ENCODE measurements at regions not wholly inside any gene's neighbourhood (a gene's known extent, or its start where the extent isn't known, plus 50 kb on each side); places are given as distances from the start of the nearest gene placed in this dataset.
A peak's percentile ranks its signal among the peaks of the same experiment; 100 is the strongest.

DNA sequence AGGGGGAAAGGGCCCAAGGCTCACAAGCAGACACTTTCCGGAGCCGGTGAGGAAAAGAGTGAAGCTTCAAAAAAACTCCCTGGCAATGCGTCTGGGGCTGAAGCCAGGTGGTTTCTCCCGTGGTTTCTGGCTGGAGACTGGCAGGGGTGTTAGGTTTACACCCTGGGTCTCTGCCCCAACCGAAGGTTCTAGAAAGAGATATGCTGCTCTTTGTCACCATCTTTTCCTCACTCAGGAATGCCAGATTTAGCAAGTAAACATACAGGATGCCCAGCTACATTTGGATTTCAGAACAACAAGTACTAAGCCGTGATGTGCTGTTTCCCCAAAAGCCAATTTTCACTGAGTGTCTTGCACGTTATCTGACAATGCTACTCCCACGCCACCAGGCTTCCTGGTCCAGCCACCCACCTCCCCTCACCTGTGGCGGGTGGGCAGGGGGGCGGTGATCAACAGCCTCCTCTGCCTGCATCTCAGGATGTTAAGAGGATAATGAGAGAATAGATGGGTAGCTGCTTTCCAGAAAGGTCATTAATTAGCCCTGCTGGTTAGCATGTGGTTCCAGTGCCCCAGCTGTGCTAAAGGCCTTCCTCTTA is 69.6 kb upstream of the OLIG2 start:
- Mint-ChIP-seq H3K27ac (ENCODE audit: low read depth, unreplicated experiment) (no peak overlapping the region), H3K36me3 (ENCODE audit: insufficient read depth, unreplicated experiment) (no peaks in the 10 kb centered on the region), H3K9me3 (ENCODE audit: unreplicated experiment) (no peaks in the 10 kb centered on the region), H3K27me3 (ENCODE audit: insufficient read depth, unreplicated experiment) (peaks cover 100% of the 10 kb centered on the region), H3K4me1 (ENCODE audit: insufficient read depth, unreplicated experiment) (no peaks in the 10 kb centered on the region), H3K4me3 (ENCODE audit: unreplicated experiment) (no peak overlapping the region)
- ChIA-PET POLR2A (no interaction called here), CTCF (interaction anchor here (1.6 to 1.8 kb wide), 2 partner anchors 16 to 171 kb away, joined by 5 to 14 read pairs; no protein-coding TSS in a partner anchor)
- no TSS peak for BruUV-seq (replicated peaks)
- DNase-seq (ENCODE audit: unreplicated experiment): no peak
- TF ChIP-seq, protein P1, sequence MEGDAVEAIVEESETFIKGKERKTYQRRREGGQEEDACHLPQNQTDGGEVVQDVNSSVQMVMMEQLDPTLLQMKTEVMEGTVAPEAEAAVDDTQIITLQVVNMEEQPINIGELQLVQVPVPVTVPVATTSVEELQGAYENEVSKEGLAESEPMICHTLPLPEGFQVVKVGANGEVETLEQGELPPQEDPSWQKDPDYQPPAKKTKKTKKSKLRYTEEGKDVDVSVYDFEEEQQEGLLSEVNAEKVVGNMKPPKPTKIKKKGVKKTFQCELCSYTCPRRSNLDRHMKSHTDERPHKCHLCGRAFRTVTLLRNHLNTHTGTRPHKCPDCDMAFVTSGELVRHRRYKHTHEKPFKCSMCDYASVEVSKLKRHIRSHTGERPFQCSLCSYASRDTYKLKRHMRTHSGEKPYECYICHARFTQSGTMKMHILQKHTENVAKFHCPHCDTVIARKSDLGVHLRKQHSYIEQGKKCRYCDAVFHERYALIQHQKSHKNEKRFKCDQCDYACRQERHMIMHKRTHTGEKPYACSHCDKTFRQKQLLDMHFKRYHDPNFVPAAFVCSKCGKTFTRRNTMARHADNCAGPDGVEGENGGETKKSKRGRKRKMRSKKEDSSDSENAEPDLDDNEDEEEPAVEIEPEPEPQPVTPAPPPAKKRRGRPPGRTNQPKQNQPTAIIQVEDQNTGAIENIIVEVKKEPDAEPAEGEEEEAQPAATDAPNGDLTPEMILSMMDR (IDR thresholded peaks at IDR 0.05; ENCODE audit: unreplicated experiment): no peak
- intact Hi-C loops (cut with micrococcal nuclease): no loop called here

DNA sequence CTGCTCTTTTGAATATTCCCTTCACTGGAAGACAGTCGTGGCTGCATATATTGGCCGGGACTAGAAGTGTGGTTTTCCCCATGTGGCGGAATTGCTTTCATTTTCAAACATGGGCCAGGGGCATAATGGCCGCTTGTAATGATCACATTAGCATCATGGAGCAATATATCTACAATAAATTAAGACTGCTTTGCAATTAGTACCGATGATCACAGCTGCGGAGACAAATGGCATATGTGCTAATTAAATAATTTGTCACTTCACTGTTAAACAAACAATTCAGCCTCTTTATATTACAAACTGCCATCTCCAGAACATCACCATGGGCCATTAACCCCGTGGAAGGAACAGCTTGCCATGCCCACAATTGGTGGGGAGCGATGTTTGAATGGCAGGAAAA is 68.2 kb upstream of the OLIG2 start:
- BruUV-seq (replicated peaks): no TSS peak
- TF ChIP-seq, protein P1 (IDR thresholded peaks at IDR 0.05; ENCODE audit: unreplicated experiment): no peak
- H3K9me3 Mint-ChIP-seq (ENCODE audit: unreplicated experiment): no peaks in the 10 kb centered on the region
- no peaks in the 10 kb centered on the region for H3K36me3 Mint-ChIP-seq (ENCODE audit: insufficient read depth, unreplicated experiment)
- DNase-seq (ENCODE audit: unreplicated experiment): no peak
- ChIA-PET POLR2A (no interaction called here), CTCF (interaction anchor here (0.7 to 1.3 kb wide), 2 partner anchors 17 to 36 kb away, joined by 3 to 6 read pairs; no protein-coding TSS in a partner anchor)
- H3K4me1 Mint-ChIP-seq (ENCODE audit: insufficient read depth, unreplicated experiment): no peaks in the 10 kb centered on the region
- H3K4me3 Mint-ChIP-seq (ENCODE audit: unreplicated experiment): no peak overlapping the region
- intact Hi-C loops (cut with micrococcal nuclease): no loop called here
- H3K27me3 Mint-ChIP-seq (ENCODE audit: insufficient read depth, unreplicated experiment): peaks cover 100% of the 10 kb centered on the region
- no peak overlapping the region for H3K27ac Mint-ChIP-seq (ENCODE audit: low read depth, unreplicated experiment)

DNA sequence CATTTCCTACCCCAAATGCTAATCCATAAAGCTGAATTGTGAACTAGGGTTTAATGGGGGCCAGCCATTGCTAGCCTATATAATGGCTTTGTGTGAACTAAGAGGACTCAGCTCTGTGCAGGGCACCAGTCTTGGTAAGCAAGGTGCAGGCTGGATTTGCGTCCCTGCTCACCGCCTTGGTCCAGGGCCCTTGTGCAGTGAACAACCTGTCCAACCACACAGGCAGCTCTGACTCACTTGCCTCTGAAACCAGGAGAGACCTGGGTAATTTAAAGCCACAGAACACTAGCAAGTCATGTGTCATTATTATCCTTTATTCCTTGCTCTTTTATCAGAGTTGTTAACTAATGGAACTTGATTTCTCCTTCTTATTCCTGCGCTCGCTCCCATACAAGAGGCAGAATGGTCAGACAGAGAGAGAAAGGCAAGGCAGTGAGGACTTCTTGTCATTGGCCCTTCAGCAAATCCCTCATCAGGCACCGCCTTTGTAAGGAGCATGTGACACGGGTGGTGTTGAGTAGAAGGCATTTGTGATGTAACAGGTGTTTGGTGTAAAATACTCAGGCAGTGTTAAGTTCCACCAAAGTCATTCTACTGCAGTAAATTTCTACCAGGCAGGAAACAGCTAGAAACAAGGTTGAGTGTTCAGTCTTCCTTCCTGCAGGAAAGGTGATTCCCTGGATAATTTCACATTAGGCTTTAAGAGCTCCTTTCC is 67.3 kb upstream of the OLIG2 start:
- no peaks in the 10 kb centered on the region for H3K4me1 Mint-ChIP-seq (ENCODE audit: insufficient read depth, unreplicated experiment)
- H3K27ac Mint-ChIP-seq (ENCODE audit: low read depth, unreplicated experiment): no peak overlapping the region
- no peaks in the 10 kb centered on the region for H3K36me3 Mint-ChIP-seq (ENCODE audit: insufficient read depth, unreplicated experiment)
- peaks cover 100% of the 10 kb centered on the region for H3K27me3 Mint-ChIP-seq (ENCODE audit: insufficient read depth, unreplicated experiment)
- ChIA-PET POLR2A (no interaction called here), CTCF (interaction anchor here (0.6 to 1.3 kb wide), 4 partner anchors 12 to 35 kb away, joined by 3 to 6 read pairs (median 4); no protein-coding TSS in a partner anchor)
- TF ChIP-seq, protein P1 (IDR thresholded peaks at IDR 0.05; ENCODE audit: unreplicated experiment): no peak
- no TSS peak for BruUV-seq (replicated peaks)
- H3K9me3 Mint-ChIP-seq (ENCODE audit: unreplicated experiment): no peaks in the 10 kb centered on the region
- intact Hi-C loops (cut with micrococcal nuclease): no loop called here
- peak; percentile 30 for DNase-seq (ENCODE audit: unreplicated experiment)
- H3K4me3 Mint-ChIP-seq (ENCODE audit: unreplicated experiment): no peak overlapping the region

DNA sequence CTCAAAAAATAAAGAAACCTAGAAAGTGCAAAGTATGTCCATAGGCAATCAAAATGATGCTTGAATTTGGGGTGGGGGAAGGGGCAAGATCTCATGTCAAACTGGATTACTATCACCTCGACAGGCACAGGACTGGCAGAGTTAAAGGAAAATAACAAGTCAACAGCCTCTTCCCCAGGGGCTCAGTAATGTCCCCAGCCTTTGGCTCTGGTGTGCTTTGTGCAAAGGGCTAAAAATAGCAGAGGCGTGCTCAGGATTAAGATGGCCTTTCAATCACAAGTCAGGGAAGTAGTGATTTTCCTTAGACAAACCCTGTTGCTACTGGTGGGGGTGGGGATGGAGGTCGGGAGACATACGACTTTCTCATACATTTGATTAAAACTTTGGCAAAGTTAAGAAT is 63.5 kb upstream of the OLIG2 start:
- CTCF ChIA-PET: no interaction called here
- Mint-ChIP-seq H3K4me1 (ENCODE audit: insufficient read depth, unreplicated experiment) (no peaks in the 10 kb centered on the region), H3K36me3 (ENCODE audit: insufficient read depth, unreplicated experiment) (no peaks in the 10 kb centered on the region), H3K9me3 (ENCODE audit: unreplicated experiment) (no peaks in the 10 kb centered on the region), H3K27ac (ENCODE audit: low read depth, unreplicated experiment) (no peak overlapping the region), H3K4me3 (ENCODE audit: unreplicated experiment) (no peak overlapping the region), H3K27me3 (ENCODE audit: insufficient read depth, unreplicated experiment) (peaks cover 100% of the 10 kb centered on the region)
- intact Hi-C loops (cut with micrococcal nuclease): no loop called here
- POLR2A ChIA-PET: no interaction called here
- BruUV-seq (replicated peaks): no TSS peak
- DNase-seq (ENCODE audit: unreplicated experiment): no peak
- TF ChIP-seq, protein P1 (IDR thresholded peaks at IDR 0.05; ENCODE audit: unreplicated experiment): no peak

Measured in MCF 10A (cell line).